Embryonic facial prominence (tissue), 1 donor: ENCODE measurements at regions not wholly inside any gene's neighbourhood (a gene's known extent, or its start where the extent isn't known, plus 50 kb on each side); places are given as distances from the start of the nearest gene placed in this dataset.
"Not testable (repeated sequence)": the region's sequence is repeated elsewhere in the genome, so short reads cannot be mapped to it uniquely, and the experiment has no call there.

Experiments used
- DNase-seq: peaks from one replicate; pipeline ENCODE4 v3.0.0-alpha.2; 2016; ENCODE audit errors: extremely low spot score

GRCh38 chr19:29013325-29013724 lies 199.6 kb downstream of the UQCRFS1 start:
- DNase-seq, result no peak

GRCh38 chr19:29012457-29012856 lies 200.5 kb downstream of the UQCRFS1 start:
- DNase-seq, result no peak

DNA sequence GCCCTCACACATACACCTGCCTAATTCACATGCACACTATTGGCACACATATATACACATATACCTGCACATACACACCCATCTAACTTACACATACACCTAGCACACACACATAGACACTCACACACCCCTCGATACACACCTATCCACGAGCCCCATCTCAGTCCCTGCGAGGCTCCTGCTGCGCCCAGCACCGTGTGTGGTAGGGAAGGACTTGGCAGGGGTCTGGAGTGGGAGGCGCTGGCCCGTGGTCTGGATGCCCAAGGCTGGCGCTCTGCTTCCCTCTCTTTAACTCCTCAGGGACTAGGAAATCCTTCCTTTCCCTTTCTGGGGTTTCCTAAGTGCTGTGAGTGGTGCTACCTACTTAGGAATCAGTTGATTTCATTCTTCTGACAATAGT lies 202.7 kb downstream of the UQCRFS1 start:
- no peak for DNase-seq

DNA sequence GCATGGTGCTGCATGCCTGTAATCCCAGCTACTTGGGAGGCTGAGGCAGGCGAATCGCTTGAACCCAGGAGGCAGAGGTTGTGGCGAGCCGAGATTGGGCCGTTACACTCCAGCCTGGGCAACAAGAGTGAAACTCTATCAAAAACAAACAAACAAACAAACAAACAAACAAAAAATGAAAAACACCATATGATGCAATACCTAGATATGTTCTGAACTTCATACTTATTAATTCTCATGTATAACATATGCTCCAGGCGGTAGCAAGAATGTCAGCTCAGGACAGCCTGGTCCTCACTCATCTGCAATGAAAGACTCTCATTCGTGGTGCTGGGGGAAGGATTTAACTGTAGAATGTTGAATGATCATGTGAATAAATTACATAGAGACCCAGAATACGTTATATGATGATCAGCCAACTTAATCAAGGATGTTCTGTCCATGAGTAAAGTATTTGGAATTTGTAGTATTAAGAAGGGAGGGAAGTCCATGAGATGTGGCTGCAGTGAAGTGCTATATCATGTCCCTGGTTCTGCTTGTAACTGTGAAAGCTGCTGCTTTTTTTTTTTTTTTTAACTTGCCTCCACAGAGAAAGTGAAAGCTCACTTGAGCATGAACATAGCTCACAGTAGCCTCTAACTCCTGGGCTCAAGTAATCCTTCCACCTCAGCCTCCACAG lies 206.8 kb downstream of the UQCRFS1 start:
- no peak for DNase-seq

GRCh38 chr19:29004796-29005195 lies 208.2 kb downstream of the UQCRFS1 start:
- DNase-seq, result no peak

- DNase-seq, result no peak
These were observed 209.1 kb downstream of the UQCRFS1 start for GRCh38 chr19:29003641-29004409.

DNA sequence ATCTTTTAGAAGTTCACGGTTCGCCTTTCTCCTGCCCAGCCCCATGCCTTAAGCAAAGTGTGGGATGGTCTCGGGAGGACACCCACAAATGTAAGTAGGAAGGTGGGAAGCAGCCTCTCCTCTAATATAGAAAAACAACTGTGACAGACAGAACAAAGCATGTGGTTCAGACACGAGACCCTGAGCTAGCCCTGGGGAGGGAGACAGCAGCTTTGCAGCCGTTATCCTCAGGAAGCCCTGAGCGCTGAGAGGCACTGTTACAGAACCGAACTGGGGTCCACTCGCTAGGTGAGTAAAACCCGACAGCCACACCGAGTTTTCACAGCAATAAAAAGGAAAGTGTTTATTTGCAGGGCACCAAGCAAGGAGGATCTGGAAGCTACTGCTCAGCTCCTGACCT lies 210.6 kb downstream of the UQCRFS1 start:
- no peak for DNase-seq

DNA sequence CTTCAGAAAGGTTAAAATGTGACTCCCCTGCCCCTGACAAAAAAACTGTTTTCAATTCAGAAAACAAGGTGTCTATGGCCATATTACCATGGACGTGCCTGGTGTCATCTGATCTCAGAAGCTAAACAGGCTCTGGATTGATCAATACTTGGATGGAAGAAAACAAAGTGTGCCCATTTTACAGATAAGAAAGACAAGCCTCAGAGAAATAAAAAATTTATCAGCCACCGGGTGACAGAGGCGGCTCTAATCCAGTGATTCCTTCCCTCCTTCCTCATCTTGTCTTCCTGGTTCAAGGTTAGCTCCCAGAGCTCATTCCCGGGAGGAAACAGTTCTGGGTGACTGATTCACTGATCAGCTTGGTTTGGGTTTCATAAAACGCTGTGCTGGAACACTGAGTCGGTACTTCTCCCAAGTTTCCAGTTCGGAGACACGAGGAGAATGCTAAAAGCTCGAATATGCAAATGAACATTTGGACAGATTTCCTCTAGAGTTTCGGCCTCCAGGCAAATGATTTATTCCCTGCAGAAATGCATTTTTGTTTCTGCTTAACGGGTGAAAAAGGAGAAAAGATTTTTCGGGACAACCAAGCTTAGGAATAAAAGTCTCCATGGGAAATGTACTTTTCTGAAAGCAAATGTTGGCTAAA lies 211.2 kb downstream of the UQCRFS1 start:
- DNase-seq, result no peak

DNA sequence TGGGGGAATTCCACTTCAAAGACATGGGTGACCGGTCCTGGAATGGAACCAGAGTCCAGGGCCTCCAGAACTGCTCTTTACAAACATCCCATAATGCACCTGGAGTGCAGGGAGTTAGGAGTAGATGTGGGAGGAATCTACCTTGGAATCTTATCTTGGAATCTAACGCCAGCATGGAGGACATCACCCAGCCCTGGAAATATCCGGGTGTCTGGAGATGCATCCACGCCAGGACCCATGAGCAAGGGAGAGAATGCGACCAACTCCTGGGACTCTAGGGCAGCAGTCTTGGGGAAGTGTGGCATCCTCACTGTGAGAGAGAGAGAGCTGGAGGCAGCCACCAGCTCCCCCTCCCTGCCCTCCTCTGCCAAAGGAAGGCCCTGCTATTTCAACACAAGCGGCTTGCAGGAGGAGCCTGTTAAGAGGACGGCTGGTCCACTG lies 211.8 kb downstream of the UQCRFS1 start:
- no peak for DNase-seq

DNA sequence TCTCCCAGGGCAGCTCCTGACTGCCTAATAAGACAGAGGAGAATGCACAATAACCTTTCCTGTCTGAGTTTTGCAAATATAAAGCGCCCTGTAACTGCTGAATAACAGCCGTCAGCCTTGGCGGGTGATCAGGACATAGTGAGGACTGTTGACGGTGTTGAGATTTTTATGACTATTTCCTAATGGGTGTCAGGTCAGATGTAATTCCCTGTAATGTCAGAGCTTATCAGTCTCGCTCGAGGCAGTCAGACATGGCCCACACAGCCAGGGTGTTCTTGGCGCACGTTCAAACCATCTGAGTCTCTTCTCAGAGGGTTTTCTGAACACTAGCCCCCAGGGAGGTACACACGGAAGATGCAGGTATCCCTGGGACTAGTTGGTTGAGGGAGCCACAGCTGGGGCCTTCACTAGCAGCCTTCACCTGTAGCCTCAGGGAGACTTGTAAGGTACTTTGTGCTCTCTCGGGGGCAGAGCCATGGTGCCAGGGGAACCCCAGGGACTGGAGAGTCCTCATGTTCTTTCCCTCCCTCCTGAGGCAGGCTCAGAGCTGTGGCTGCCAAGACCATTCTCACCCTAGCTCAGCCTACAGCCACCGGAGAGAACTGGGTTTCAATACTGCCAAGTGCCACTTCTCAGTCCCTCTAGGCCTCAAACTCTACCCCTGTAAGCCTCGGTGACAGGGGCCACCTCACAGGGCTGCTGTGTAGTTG lies 213.1 kb downstream of the UQCRFS1 start:
- DNase-seq, result no peak

DNA sequence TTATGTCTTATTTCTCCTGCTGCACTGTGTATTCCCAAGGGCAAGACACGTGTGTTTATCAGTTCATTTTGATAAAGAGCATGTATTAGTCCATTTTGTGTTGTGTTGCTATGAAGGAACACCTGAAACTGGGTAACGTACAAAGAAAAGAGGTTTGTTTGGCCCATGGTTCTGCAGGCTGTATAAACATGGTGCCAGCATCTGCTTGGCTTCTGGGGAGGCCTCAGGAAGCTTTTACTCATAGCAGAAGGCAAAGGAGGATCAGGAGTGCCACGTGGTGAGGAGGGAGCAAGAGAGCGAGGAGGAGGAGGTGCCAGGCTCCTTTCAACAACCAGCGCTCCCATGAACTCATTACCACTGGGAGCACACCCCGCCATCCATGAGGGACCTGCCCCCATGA lies 214.0 kb downstream of the UQCRFS1 start:
- no peak for DNase-seq

DNA sequence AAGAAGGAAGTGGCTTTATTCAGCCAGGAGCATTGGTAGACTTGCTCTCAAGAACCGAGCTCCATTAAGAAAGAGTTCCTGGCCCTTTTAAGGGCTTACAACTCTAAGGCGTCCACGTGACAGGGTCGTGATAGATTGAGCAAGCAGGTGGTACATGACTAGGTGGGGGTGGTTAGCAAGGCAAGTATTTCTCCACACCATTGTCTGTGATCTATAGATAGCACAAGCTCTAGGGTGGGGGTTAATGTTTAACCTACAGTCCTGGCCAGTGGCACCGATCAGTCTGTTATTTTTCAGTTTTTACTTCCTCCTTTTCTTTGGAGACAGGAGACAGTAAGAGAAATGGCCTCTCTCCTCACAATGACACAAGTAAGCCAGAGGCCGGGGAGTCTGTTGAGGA lies 215.1 kb downstream of the UQCRFS1 start:
- not testable (repeated sequence) for DNase-seq

DNA sequence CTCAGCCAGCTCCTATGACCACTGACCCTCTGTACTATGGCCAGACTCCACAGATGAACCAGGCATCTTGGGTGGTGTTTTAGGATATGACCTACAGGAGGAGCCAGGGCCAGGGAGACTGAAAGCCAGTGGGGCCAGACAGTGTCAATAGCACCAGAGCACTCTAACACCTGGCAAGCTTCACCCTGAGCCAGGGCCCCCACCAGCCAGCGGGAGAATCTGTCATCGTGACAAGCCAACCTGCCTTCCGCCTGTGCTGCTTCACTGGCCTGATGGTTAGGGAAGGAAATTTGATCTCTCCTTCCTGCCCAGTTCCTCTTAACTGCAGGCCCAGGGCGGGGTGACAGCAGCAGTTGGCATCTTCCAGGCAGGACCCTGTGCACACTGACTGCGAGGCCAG lies 222.4 kb downstream of the UQCRFS1 start:
- DNase-seq, result no peak

GRCh38 chr19:28989739-28990138 lies 223.2 kb downstream of the UQCRFS1 start:
- DNase-seq, result no peak

- DNase-seq, result no peak
These were observed 224.9 kb downstream of the UQCRFS1 start for GRCh38 chr19:28988066-28988465.

- DNase-seq, result no peak
These were observed 225.8 kb downstream of the UQCRFS1 start for GRCh38 chr19:28987177-28987576.

GRCh38 chr19:28985201-28985600 lies 227.8 kb downstream of the UQCRFS1 start:
- no peak for DNase-seq

DNA sequence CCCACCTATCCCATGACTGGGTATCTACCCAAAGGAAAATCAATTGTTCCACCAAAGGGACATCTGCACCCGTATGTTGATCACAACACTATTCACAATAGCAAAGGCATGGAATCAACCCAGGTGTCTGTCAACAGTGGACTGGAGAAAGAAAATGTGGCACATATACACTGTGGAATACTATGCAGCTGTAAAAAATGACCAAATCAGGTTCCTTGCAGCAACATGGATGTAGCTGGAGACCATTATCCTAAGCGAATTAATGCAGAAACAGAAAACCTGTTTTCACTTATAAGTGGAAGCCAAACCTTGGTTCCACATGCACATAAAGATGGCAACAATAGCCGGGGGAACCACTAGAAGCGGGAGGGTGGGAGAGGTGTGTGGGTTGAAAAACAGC lies 228.6 kb downstream of the UQCRFS1 start:
- no peak for DNase-seq

- no peak for DNase-seq
These were observed 229.5 kb downstream of the UQCRFS1 start for GRCh38 chr19:28983430-28983829.

DNA sequence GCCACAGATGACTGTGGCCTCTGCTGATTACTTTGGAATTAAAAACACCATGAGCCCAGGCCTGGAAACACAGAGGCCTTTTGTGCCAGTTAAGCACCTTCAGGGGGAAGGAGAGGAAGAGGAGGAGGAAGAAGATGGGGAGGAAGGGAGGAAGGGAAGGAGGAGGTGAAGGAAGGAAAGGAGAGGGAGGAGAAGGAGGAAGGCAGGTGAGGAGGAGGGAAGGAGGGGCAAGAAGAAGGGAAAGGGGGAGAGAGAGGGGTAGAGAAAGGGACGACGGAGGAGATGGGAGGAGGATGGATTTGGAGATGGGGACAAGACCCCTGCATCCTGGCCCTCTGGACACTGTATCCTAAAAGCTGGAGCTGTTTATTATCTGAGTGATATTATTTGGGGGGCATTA lies 231.0 kb downstream of the UQCRFS1 start:
- no peak for DNase-seq

GRCh38 chr19:28981518-28981917 lies 231.4 kb downstream of the UQCRFS1 start:
- DNase-seq, result no peak

DNA sequence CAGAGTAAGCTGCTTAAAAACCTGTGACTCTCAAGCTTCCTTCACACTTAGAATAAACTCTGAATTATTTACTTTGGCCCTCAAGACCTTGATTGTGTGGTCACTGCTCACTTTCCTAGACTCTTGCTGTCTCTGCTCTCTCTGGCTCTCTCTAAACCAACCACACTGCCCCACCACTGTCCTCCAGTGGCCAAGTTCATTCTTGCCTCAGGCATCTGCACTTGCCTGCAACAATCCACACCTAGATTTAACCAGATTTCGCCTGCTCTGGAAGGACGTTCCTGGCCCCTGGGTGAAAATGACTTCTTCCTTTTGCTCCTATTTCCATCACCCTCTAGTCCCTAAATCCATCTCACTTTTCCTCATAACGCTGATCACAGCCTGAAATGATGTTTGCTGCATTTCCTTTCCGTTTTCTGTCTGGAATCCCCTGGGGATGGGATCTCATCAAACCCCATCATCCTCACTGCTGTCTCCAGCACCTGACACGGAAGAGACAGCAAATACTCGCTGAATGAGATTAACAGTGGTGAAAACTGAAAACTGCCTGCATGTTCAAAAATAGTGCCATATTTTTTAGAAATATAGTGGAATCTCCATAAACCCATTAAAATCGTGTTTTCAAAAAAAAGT lies 232.6 kb downstream of the UQCRFS1 start:
- no peak for DNase-seq
